ENCODE measurements at regions not wholly inside any gene's neighbourhood (a gene's known extent, or its start where the extent isn't known, plus 50 kb on each side); places are given as distances from the start of the nearest gene placed in this dataset.
"Not testable (repeated sequence)": the region's sequence is repeated elsewhere in the genome, so short reads cannot be mapped to it uniquely, and the experiment has no call there.

DNA sequence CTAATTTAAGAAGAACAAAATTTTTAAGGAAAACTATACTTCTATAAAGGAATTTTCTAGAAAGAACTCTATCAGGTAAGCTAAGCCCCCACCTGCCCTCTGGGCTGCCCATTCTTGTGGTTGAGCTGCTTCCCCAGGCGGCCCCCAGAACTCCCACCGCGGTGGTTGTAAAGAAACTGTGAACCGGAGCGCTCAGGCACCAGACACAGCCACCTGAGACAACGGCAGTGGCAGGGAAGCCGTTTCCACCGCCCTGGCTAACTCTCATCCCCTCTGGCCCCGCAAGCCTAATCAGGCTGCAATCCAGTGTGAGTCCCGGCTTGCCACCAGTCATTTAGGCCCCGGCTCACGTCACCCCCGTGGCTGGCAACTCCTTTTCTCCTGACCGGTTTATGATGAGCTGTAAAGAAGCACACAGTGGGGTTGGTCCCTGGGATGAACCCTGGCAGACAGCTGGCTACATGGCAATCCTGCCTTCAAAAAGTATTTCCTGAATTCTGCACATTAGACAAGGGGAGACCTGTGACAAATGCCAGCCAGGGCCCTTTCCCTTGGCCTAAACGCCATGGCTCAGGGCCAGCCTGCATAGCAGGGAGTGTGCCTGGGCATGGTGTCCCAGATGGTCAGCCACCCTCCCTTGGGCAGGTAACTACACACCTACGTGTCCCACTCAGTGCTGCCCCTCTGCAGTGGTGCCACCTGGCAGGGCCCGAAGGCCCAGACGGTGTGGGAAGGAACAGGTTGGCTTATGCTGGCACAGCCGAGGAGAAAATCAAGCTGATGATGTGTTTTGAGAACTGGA, 63.8 kb upstream of the GPR31 start:
- Histone ChIP-seq H3K4me2 (ENCODE audit: low read depth, low read length, poor library complexity, severe bottlenecking) (no peak overlapping the region), H3K36me3 (ENCODE audit: insufficient read depth, low read length) (no peaks in the 10 kb centered on the region), H2AFZ (ENCODE audit: low read length) (no peak overlapping the region), H4K20me1 (ENCODE audit: insufficient read depth, low read length, poor library complexity, severe bottlenecking) (no peaks in the 10 kb centered on the region), H3K79me2 (ENCODE audit: insufficient read depth, low read length) (no peaks in the 10 kb centered on the region), H3K27me3 (ENCODE audit: insufficient read depth, low read length, poor library complexity, severe bottlenecking) (no peaks in the 10 kb centered on the region), H3K4me1 (ENCODE audit: insufficient read depth, low read length, poor library complexity, severe bottlenecking) (no peaks in the 10 kb centered on the region), H3F3A (ENCODE audit: low read depth) (no peaks in the 10 kb centered on the region), H3K9ac (ENCODE audit: low read depth, low read length, poor library complexity, severe bottlenecking) (no peak overlapping the region), H3K4me3 (ENCODE audit: low read length, poor library complexity, severe bottlenecking) (no peak overlapping the region), H3K9me2 (replicated peaks; ENCODE audit: low read depth, low read length) (no peaks in the 10 kb centered on the region), H3K9me3 (ENCODE audit: insufficient read depth, low read depth, low read length) (no peaks in the 10 kb centered on the region)
- TF ChIP-seq EZH2phosphoT487 (IDR thresholded peaks at IDR 0.05; ENCODE audit: borderline replicate concordance), result no peak
- TF ChIP-seq, protein P1, sequence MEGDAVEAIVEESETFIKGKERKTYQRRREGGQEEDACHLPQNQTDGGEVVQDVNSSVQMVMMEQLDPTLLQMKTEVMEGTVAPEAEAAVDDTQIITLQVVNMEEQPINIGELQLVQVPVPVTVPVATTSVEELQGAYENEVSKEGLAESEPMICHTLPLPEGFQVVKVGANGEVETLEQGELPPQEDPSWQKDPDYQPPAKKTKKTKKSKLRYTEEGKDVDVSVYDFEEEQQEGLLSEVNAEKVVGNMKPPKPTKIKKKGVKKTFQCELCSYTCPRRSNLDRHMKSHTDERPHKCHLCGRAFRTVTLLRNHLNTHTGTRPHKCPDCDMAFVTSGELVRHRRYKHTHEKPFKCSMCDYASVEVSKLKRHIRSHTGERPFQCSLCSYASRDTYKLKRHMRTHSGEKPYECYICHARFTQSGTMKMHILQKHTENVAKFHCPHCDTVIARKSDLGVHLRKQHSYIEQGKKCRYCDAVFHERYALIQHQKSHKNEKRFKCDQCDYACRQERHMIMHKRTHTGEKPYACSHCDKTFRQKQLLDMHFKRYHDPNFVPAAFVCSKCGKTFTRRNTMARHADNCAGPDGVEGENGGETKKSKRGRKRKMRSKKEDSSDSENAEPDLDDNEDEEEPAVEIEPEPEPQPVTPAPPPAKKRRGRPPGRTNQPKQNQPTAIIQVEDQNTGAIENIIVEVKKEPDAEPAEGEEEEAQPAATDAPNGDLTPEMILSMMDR (conservative IDR thresholded peaks at IDR 0.05; ENCODE audit: low read length), result no peak

DNA sequence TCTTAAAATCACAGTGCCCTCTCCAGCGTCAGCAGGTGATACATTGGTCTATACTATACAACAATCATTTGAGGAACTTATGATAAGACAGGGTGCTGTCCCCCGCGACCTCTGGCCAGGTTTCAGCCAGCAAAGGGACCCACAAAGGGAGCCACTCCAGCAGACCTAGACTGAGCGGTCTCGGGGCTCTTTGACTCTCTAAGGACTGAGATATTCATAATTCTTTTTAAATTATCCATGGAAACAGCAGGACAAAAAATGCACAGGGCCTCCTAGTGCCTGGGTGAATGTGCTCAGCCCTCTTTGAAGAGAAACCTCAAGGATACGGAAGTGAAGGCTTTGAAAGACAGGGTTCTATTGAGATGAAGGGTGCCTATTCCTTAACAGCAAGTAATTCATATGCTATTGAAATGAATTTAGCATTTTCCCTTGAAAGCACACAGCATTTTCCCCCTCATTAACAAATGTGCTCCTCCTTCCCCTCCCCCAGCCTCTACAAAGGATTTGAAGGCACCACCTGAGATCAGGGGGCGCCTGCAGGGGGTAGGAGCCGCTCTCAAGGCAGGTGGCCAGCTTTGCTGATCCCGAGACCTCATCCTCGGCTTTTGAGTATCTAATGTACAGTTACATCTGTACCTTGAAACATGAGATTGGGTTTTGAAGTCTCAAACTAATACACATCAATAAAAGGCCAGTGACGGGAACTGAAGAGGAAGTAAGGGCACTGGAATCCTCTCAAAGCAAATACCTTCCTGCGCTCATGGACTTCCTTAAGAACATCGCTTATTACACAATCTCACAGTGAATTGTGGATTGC, 65.3 kb upstream of the UNC93A start:
- not testable (repeated sequence) for H3K9me2 ChIP-seq (replicated peaks; ENCODE audit: low read depth, low read length); H3K9ac ChIP-seq (ENCODE audit: low read depth, low read length, poor library complexity, severe bottlenecking); H3K79me2 ChIP-seq (ENCODE audit: insufficient read depth, low read length); H3K9me3 ChIP-seq (ENCODE audit: insufficient read depth, low read depth, low read length); H3K4me3 ChIP-seq (ENCODE audit: low read length, poor library complexity, severe bottlenecking); H3K36me3 ChIP-seq (ENCODE audit: insufficient read depth, low read length); H2AFZ ChIP-seq (ENCODE audit: low read length); H4K20me1 ChIP-seq (ENCODE audit: insufficient read depth, low read length, poor library complexity, severe bottlenecking); H3K4me1 ChIP-seq (ENCODE audit: insufficient read depth, low read length, poor library complexity, severe bottlenecking); H3K27me3 ChIP-seq (ENCODE audit: insufficient read depth, low read length, poor library complexity, severe bottlenecking); H3K4me2 ChIP-seq (ENCODE audit: low read depth, low read length, poor library complexity, severe bottlenecking); H3F3A ChIP-seq (ENCODE audit: low read depth)

DNA sequence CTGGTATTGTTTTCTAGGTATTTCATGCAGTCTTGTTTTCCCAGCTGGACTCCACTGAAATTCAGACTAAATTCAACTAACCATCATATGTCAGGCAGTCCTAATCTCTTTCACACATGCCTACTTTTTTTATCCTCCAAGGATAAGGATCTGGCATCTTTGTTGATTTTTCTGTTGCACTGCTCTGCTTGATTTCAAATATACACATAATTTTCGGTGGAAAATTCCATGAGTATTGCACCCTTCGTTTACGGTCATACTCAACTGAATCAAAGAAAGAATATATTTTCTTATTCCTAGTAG, 64.8 kb upstream of the UNC93A start:
- H3K27me3 ChIP-seq (ENCODE audit: insufficient read depth, low read length, poor library complexity, severe bottlenecking), result no peaks in the 10 kb centered on the region
- no peaks in the 10 kb centered on the region for H4K20me1 ChIP-seq (ENCODE audit: insufficient read depth, low read length, poor library complexity, severe bottlenecking)
- H3K4me1 ChIP-seq (ENCODE audit: insufficient read depth, low read length, poor library complexity, severe bottlenecking), result no peaks in the 10 kb centered on the region
- no peaks in the 10 kb centered on the region for H3K79me2 ChIP-seq (ENCODE audit: insufficient read depth, low read length)
- H3K4me3 ChIP-seq (ENCODE audit: low read length, poor library complexity, severe bottlenecking), result no peak overlapping the region
- TF ChIP-seq EZH2phosphoT487 (IDR thresholded peaks at IDR 0.05; ENCODE audit: borderline replicate concordance), result no peak
- TF ChIP-seq, protein P1 (conservative IDR thresholded peaks at IDR 0.05; ENCODE audit: low read length), result no peak
- no peaks in the 10 kb centered on the region for H3K9me3 ChIP-seq (ENCODE audit: insufficient read depth, low read depth, low read length)
- H3K4me2 ChIP-seq (ENCODE audit: low read depth, low read length, poor library complexity, severe bottlenecking), result no peak overlapping the region
- H3K9ac ChIP-seq (ENCODE audit: low read depth, low read length, poor library complexity, severe bottlenecking), result no peak overlapping the region
- H3K9me2 ChIP-seq (replicated peaks; ENCODE audit: low read depth, low read length), result no peaks in the 10 kb centered on the region
- H3K36me3 ChIP-seq (ENCODE audit: insufficient read depth, low read length), result no peaks in the 10 kb centered on the region
- H2AFZ ChIP-seq (ENCODE audit: low read length), result no peak overlapping the region
- H3F3A ChIP-seq (ENCODE audit: low read depth), result no peaks in the 10 kb centered on the region

Measured in Loucy (cell line).